GM12892 (cell line): ENCODE measurements at regions not wholly inside any gene's neighbourhood (a gene's known extent, or its start where the extent isn't known, plus 50 kb on each side); places are given as distances from the start of the nearest gene placed in this dataset.

ENCODE experiments used
- POLR2AphosphoS5 ChIP-seq: IDR thresholded peaks from 2 replicates; pipeline ENCODE4 v1.6.1; 2011; ENCODE audit warnings: low read depth, low read length, control low read depth
- TAF1 ChIP-seq: IDR thresholded peaks from 2 replicates; pipeline ENCODE4 v1.6.1; 2011; ENCODE audit warnings: low read depth, mild to moderate bottlenecking, control low read depth, low read length, borderline replicate concordance

DNA sequence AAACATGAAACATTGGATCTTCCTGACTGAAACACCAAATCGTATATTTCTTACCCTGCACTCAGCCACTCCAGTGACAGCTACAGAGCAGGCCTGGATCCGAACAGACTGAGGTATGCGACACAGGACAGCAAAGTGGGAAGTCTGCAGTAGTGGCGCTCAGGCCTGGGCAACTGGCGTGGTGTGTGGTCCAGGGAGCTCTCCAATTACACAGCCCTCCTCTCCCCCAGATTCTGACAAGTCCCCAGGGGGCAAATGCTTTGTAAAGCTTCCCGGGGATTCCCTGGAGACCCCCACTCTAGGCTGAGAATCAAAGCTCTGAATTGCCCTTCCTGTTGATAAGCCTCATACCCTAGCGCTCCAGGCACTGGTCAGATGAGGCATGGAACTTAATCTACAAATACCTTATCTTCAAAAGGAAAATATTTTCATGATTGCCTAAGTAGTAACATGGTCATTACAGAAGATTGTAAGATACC lies 104.8 kb upstream of the ERCC6L2 start:
- TF ChIP-seq POLR2AphosphoS5 = no peak
- no peak for TF ChIP-seq TAF1
